Prostate gland (tissue), 2 donors: ENCODE measurements at regions not wholly inside any gene's neighbourhood (a gene's known extent, or its start where the extent isn't known, plus 50 kb on each side); places are given as distances from the start of the nearest gene placed in this dataset.

Experiments used
- DNase-seq: peaks from one replicate; pipeline ENCODE4 v3.0.0-alpha.2; 2019; ENCODE audit warnings: low spot score
- H3K27ac ChIP-seq, 2 donors: fragments of 200-600 bp; sonication (generic); 2 replicates each; pipeline ENCODE4 v1.5.1; 2017 to 2019
- H3K27me3 ChIP-seq: fragments of 200-600 bp; sonication (generic); replicated peaks from 2 replicates; pipeline ENCODE4 v1.5.1; 2019; ENCODE audit not compliant: insufficient read depth
- H3K36me3 ChIP-seq, 2 donors: fragments of 200-600 bp; sonication (generic); 1 replicate in 1 of 2; 2 replicates in 1 of 2; pipeline versions ENCODE4 v1.5.1 to v1.8.1; 2017 to 2019
- H3K4me1 ChIP-seq: fragments of 200-600 bp; sonication (generic); replicated peaks from 2 replicates; pipeline ENCODE4 v1.5.1; 2019
- H3K4me3 ChIP-seq, 2 donors: fragments of 200-600 bp; sonication (generic); 2 replicates each; pipeline ENCODE4 v1.5.1; 2017 to 2019
- H3K9me3 ChIP-seq: fragments of 200-600 bp; sonication (generic); 2 replicates; pipeline ENCODE4 v1.5.1; 2017
- CTCF ChIP-seq, 4 experiments: fragments of 200-600 bp in 2 of 4; fragments of 450-650 bp in 2 of 4; sonication (generic) in 2 of 4; IDR thresholded peaks; 1 replicate in 3 of 4; 2 replicates in 1 of 4; pipeline ENCODE4 v1.5.1; 2016 to 2019; ENCODE audit warnings: antibody characterized with exemption in 4 of 4, mild to moderate bottlenecking in 2 of 4, moderate library complexity in 2 of 4
- POLR2A ChIP-seq: fragments of 450-650 bp; IDR thresholded peaks from one replicate; pipeline ENCODE4 v1.6.1; 2016; ENCODE audit warnings: antibody characterized with exemption, mild to moderate bottlenecking
- POLR2AphosphoS5 ChIP-seq: sonication (generic); formaldehyde crosslinking; IDR thresholded peaks from one replicate; pipeline ENCODE4 v1.6.1; 2017; ENCODE audit warnings: antibody characterized with exemption
- WGBS: methylation state at CpG from one replicate; pipeline ENCODE4 v1.1.5; 2018; 5-methylcytosine and 5-hydroxymethylcytosine counted together
- intact Hi-C: fragments of 100-400 bp; cut with DNase I; formaldehyde crosslinking; loops from one replicate; pipeline ENCODE4 v1.14.2; 2022

GRCh38 chr1:51025374-51025773 lies 55.3 kb downstream of the CDKN2C start:
- Histone ChIP-seq H3K9me3 (no peaks in the 10 kb centered on the region), H3K4me3 (no peak overlapping the region), H3K27ac (no peak overlapping the region), H3K27me3 (no peaks in the 10 kb centered on the region), H3K4me1 (no peaks in the 10 kb centered on the region), H3K36me3 (no peaks in the 10 kb centered on the region)
- TF ChIP-seq CTCF (IDR thresholded peaks at IDR 0.05) (no peak), POLR2A (no peak), POLR2AphosphoS5 (no peak)
- 75% methylated on average over 2 of the region's 2 CpGs for WGBS
- no peak for DNase-seq
- intact Hi-C loops = no loop called here

- no peak overlapping the region for H3K27ac ChIP-seq
- no peak overlapping the region for H3K4me3 ChIP-seq
- DNase-seq = no peak
- intact Hi-C loops = no loop called here
- WGBS = 56% methylated on average over 8 of the region's 8 CpGs
- TF ChIP-seq POLR2AphosphoS5 = no peak
- TF ChIP-seq CTCF (IDR thresholded peaks at IDR 0.05) = no peak
- no peak for TF ChIP-seq POLR2A
- H3K4me1 ChIP-seq = no peaks in the 10 kb centered on the region
- no peaks in the 10 kb centered on the region for H3K36me3 ChIP-seq
- H3K9me3 ChIP-seq = no peaks in the 10 kb centered on the region
- H3K27me3 ChIP-seq = no peaks in the 10 kb centered on the region
Measured at GRCh38 chr1:51032936-51033335, 62.9 kb downstream of the CDKN2C start.

GRCh38 chr1:51044199-51044598 lies 57.8 kb upstream of the C1orf185 start:
- no peak for DNase-seq
- no peak for TF ChIP-seq POLR2AphosphoS5
- no peak for TF ChIP-seq CTCF (IDR thresholded peaks at IDR 0.05)
- TF ChIP-seq POLR2A = no peak
- Histone ChIP-seq H3K27ac (no peak overlapping the region), H3K4me1 (no peaks in the 10 kb centered on the region), H3K27me3 (no peaks in the 10 kb centered on the region), H3K36me3 (no peaks in the 10 kb centered on the region), H3K9me3 (no peaks in the 10 kb centered on the region), H3K4me3 (no peak overlapping the region)
- 79% methylated on average over 3 of the region's 3 CpGs for WGBS
- intact Hi-C loops = loop anchor here (10.0 kb wide), 2 partner anchors 99 to 269 kb away; no protein-coding TSS in a partner anchor

- no peaks in the 10 kb centered on the region for H3K4me1 ChIP-seq
- no peak overlapping the region for H3K4me3 ChIP-seq
- 44% methylated on average over 4 of the region's 4 CpGs for WGBS
- no peak overlapping the region for H3K27ac ChIP-seq
- no peaks in the 10 kb centered on the region for H3K36me3 ChIP-seq
- no peaks in the 10 kb centered on the region for H3K9me3 ChIP-seq
- no peak for DNase-seq
- H3K27me3 ChIP-seq = no peaks in the 10 kb centered on the region
- TF ChIP-seq POLR2A (no peak), CTCF (IDR thresholded peaks at IDR 0.05) (peak in 3 of 4 experiments; percentile 5 to 26 (median 21))
- intact Hi-C loops = loop anchor here (10.0 kb wide), 2 partner anchors 100 to 270 kb away; no protein-coding TSS in a partner anchor
Measured at GRCh38 chr1:51044834-51045233, 57.2 kb upstream of the C1orf185 start.

- H3K27me3 ChIP-seq = no peaks in the 10 kb centered on the region
- no peak overlapping the region for H3K27ac ChIP-seq
- WGBS = 93% methylated on average over 1 of the region's 1 CpG
- TF ChIP-seq POLR2AphosphoS5 (no peak), CTCF (IDR thresholded peaks at IDR 0.05) (no peak), POLR2A (no peak)
- H3K36me3 ChIP-seq = no peaks in the 10 kb centered on the region
- no peaks in the 10 kb centered on the region for H3K4me1 ChIP-seq
- no peak for DNase-seq
- intact Hi-C loops = loop anchor here (10.0 kb wide), 2 partner anchors 103 to 273 kb away; no protein-coding TSS in a partner anchor
- H3K9me3 ChIP-seq = no peaks in the 10 kb centered on the region
- no peak overlapping the region for H3K4me3 ChIP-seq
Measured at GRCh38 chr1:51048021-51048420, 54.0 kb upstream of the C1orf185 start.
